ENCODE measurements at regions not wholly inside any gene's neighbourhood (a gene's known extent, or its start where the extent isn't known, plus 50 kb on each side); places are given as distances from the start of the nearest gene placed in this dataset.
"Not testable (repeated sequence)": the region's sequence is repeated elsewhere in the genome, so short reads cannot be mapped to it uniquely, and the experiment has no call there.

DNA sequence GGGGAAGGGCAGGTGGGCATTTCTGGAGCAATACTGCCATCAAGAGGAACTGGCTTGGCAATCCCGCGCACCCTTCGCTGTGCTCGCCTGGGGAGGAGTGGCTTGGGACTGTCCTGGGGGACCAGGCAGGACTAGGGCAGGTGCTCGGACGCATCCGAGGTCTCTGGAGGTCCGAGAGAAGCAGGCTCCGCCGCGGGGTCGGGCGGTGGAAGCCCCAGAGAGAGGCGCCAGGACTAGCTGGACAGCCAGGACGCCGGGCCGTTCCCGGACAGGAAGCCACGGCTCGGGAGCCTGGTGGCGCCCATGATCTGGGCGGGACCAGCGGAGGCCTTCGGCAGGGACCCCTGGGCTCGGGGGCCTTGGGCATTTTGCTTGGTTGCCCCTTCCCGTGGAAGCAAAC, 174.3 kb downstream of the PLS3 start:
- H3K27me3 ChIP-seq (ENCODE audit: control insufficient read depth, insufficient read depth, low read length); FAIRE-seq; H3K36me3 ChIP-seq (ENCODE audit: control insufficient read depth, insufficient read depth, low read length); DNase-seq (ENCODE audit: low read depth); H3K4me3 ChIP-seq (ENCODE audit: low read depth, low read length): not testable (repeated sequence)

Data from bronchial epithelial cell (primary cell).